Epithelial cell of esophagus (primary cell): ENCODE measurements at regions not wholly inside any gene's neighbourhood (a gene's known extent, or its start where the extent isn't known, plus 50 kb on each side); places are given as distances from the start of the nearest gene placed in this dataset.

Source experiments
- DNase-seq: peaks from one replicate; pipeline ENCODE4 v3.0.0; 2010; ENCODE audit warnings: low read depth
- H3K4me3 ChIP-seq: 2 replicates; pipeline ENCODE4 v1.5.1; 2011; ENCODE audit warnings: mild to moderate bottlenecking, low read length, control low read depth
- TF ChIP-seq, protein P1 (sequence below): IDR thresholded peaks from 2 replicates; pipeline ENCODE4 v1.5.1; 2011; ENCODE audit warnings: low read depth, mild to moderate bottlenecking, low read length, control low read depth, inconsistent platforms; ENCODE audit not compliant: insufficient read depth; ENCODE audit errors: missing control alignments

DNA sequence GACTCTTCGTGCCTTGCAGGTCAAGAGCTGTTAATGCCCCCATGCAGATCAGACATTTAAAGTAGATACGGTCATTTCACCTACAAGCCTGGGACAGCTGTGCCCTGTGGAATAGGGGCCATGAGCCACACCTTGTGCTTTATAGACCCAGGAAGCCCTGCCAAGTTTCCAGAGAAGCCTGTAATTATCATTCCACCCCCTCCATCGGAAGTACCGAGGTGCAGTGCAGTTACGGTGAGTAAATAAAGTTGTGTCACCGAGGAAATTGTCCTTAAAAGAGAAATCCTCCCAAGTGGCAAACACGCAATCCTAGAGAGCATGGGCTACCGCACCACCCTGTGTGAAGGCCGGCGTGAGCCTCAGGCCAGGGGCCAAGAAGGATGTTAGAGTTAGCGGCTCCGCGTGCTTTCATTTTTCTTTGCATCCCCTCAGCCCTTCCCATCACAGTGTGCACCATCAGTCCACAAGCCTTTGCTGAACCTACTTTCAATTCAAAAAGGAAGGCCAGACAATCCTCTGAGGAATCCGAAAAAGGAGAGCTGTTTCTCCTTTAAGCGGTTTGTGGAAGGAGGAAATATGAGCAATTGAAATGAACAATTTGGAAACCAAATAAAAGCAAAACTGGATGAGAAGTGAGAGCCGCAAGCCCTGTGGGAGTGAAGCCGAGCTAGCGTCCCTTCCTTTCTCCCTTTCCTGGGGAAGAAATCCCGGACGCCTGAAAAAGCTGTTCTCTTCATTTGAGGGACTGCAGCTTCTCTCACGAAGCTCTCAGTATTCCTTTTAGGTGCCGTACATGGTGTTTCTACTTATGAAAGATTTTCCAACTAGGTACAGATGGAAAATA lies 183.3 kb upstream of the PDE10A start:
- no peak for DNase-seq
- H3K4me3 ChIP-seq: no peak overlapping the region
- TF ChIP-seq, protein P1, sequence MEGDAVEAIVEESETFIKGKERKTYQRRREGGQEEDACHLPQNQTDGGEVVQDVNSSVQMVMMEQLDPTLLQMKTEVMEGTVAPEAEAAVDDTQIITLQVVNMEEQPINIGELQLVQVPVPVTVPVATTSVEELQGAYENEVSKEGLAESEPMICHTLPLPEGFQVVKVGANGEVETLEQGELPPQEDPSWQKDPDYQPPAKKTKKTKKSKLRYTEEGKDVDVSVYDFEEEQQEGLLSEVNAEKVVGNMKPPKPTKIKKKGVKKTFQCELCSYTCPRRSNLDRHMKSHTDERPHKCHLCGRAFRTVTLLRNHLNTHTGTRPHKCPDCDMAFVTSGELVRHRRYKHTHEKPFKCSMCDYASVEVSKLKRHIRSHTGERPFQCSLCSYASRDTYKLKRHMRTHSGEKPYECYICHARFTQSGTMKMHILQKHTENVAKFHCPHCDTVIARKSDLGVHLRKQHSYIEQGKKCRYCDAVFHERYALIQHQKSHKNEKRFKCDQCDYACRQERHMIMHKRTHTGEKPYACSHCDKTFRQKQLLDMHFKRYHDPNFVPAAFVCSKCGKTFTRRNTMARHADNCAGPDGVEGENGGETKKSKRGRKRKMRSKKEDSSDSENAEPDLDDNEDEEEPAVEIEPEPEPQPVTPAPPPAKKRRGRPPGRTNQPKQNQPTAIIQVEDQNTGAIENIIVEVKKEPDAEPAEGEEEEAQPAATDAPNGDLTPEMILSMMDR: no peak

DNA sequence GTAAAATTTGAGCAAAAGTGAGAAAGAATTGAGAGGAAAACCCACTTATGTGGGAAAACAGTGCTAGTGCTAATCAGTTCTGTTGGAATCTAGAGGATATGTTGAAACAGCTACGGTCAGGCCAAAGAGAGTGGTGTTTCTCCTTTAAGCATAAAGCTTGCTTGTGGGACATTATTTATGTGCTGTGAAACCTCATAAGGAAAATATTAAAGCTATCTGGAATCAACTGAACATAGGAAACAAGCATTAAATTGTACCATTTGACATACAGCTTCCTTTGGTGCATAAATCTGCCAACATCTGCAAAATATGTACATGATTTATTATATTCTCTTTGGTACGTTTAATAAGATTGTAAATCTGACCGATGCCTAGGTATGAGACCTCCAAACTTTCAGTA lies 182.5 kb upstream of the PDE10A start:
- TF ChIP-seq, protein P1: no peak
- no peak overlapping the region for H3K4me3 ChIP-seq
- DNase-seq: no peak

DNA sequence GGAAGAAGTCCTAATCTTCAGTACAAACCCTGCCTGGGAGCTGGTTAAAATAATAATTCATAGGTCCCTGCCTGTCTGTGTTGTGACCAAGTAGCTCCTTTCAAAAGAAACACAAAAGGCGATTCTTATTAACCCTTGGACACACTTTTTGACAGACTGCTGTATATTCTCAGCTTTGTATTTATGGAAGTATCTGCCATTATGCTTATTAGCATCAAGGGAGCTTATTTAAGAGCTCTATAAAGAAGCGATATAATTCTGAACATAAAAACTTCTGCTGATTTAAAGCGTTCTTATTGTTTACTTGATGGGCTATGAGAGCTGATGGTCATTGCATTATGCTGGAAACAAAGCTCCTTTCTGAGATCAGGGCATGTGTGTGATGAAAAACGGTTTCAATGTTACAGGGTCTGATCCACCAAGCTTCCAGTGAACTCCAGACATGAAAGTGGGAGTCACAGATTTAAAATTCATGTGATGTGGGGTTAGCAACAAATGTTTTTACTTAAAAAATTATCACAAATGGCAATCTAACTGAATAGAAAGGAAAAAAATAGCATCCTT lies 181.8 kb upstream of the PDE10A start:
- H3K4me3 ChIP-seq: no peak overlapping the region
- TF ChIP-seq, protein P1: no peak
- DNase-seq: no peak

- DNase-seq: no peak
- no peak overlapping the region for H3K4me3 ChIP-seq
- TF ChIP-seq, protein P1: no peak
Observed at GRCh38 chr6:165844232-165844631, 181.2 kb upstream of the PDE10A start.

- no peak overlapping the region for H3K4me3 ChIP-seq
- TF ChIP-seq, protein P1: no peak
- DNase-seq: no peak
Observed at GRCh38 chr6:165843568-165844113, 180.6 kb upstream of the PDE10A start.

GRCh38 chr6:165843121-165843520 lies 180.1 kb upstream of the PDE10A start:
- no peak overlapping the region for H3K4me3 ChIP-seq
- TF ChIP-seq, protein P1: no peak

More at GRCh38 chr6:165843121-165843520, 180.1 kb upstream of the PDE10A start:
- no peak for DNase-seq
